Cardiac muscle cell (in vitro differentiated cells and primary cell): ENCODE measurements at regions not wholly inside any gene's neighbourhood (a gene's known extent, or its start where the extent isn't known, plus 50 kb on each side); places are given as distances from the start of the nearest gene placed in this dataset.
A peak's percentile ranks its signal among the peaks of the same experiment; 100 is the strongest.

Experiments
- DNase-seq, 2 donors: peaks; one replicate each; pipeline versions ENCODE4 v3.0.0 to v3.0.0-alpha.2; 2010 to 2017; ENCODE audit warnings: low read depth in 1 of 2, low spot score in 1 of 2
- H3K27ac ChIP-seq: fragments of 200-600 bp; sonication (generic); 2 replicates; pipeline ENCODE4 v1.5.1; 2016
- H3K27me3 ChIP-seq: fragments of 200-600 bp; sonication (generic); 2 replicates; pipeline ENCODE4 v1.6.0; 2016; ENCODE audit warnings: control low read depth
- H3K36me3 ChIP-seq: fragments of 200-600 bp; sonication (generic); 2 replicates; pipeline ENCODE4 v1.5.1; 2016; ENCODE audit warnings: control low read depth
- H3K4me1 ChIP-seq: fragments of 200-600 bp; sonication (generic); 2 replicates; pipeline ENCODE4 v1.8.1; 2017; ENCODE audit warnings: low read depth, mild to moderate bottlenecking, mixed run types
- H3K4me3 ChIP-seq: fragments of 200-600 bp; sonication (generic); 2 replicates; pipeline ENCODE4 v1.5.1; 2016; ENCODE audit warnings: mild to moderate bottlenecking
- H3K9me3 ChIP-seq: fragments of 200-600 bp; sonication (generic); 2 replicates; pipeline ENCODE4 v1.5.1; 2017; ENCODE audit warnings: low read depth, mild to moderate bottlenecking, control low read depth
- CTCF ChIP-seq: IDR thresholded peaks from 2 replicates; pipeline ENCODE4 v1.5.1; 2012; ENCODE audit warnings: low read depth, mild to moderate bottlenecking, low read length

GRCh38 chr1:228983661-228984060 is 248.4 kb downstream of the RHOU start:
- no peak for DNase-seq
- H3K27ac ChIP-seq: no peak overlapping the region
- no peaks in the 10 kb centered on the region for H3K27me3 ChIP-seq
- TF ChIP-seq CTCF: no peak
- H3K4me1 ChIP-seq: no peaks in the 10 kb centered on the region
- no peak overlapping the region for H3K4me3 ChIP-seq
- H3K9me3 ChIP-seq: no peaks in the 10 kb centered on the region
- no peaks in the 10 kb centered on the region for H3K36me3 ChIP-seq

- Histone ChIP-seq H3K36me3 (no peaks in the 10 kb centered on the region), H3K4me1 (no peaks in the 10 kb centered on the region), H3K4me3 (no peak overlapping the region), H3K27me3 (no peaks in the 10 kb centered on the region), H3K9me3 (no peaks in the 10 kb centered on the region), H3K27ac (no peak overlapping the region)
- DNase-seq: no peak
- no peak for TF ChIP-seq CTCF
These were observed 248.8 kb downstream of the RHOU start for GRCh38 chr1:228984107-228984506.

- no peak overlapping the region for H3K27ac ChIP-seq
- no peak for TF ChIP-seq CTCF
- DNase-seq: no peak
- no peaks in the 10 kb centered on the region for H3K27me3 ChIP-seq
- H3K4me3 ChIP-seq: no peak overlapping the region
- no peaks in the 10 kb centered on the region for H3K9me3 ChIP-seq
- H3K36me3 ChIP-seq: no peaks in the 10 kb centered on the region
- no peaks in the 10 kb centered on the region for H3K4me1 ChIP-seq
These were observed 249.7 kb downstream of the RHOU start for GRCh38 chr1:228984646-228985631.

- no peak for DNase-seq
- TF ChIP-seq CTCF: no peak
- H3K4me1 ChIP-seq: no peaks in the 10 kb centered on the region
These were observed 250.4 kb downstream of the RHOU start for GRCh38 chr1:228985661-228986060.

GRCh38 chr1:228986093-228986904 is 251.0 kb downstream of the RHOU start:
- Histone ChIP-seq H3K4me3 (no peak overlapping the region), H3K27me3 (no peaks in the 10 kb centered on the region), H3K4me1 (no peaks in the 10 kb centered on the region), H3K27ac (no peak overlapping the region), H3K36me3 (no peaks in the 10 kb centered on the region), H3K9me3 (no peaks in the 10 kb centered on the region)
- TF ChIP-seq CTCF: no peak
- DNase-seq: peak in 1 of 2 donors; percentile 65

More at GRCh38 chr1:228985661-228986060, 250.4 kb downstream of the RHOU start:
- H3K27me3 ChIP-seq: no peaks in the 10 kb centered on the region
- H3K36me3 ChIP-seq: no peaks in the 10 kb centered on the region
- no peak overlapping the region for H3K4me3 ChIP-seq
- H3K27ac ChIP-seq: no peak overlapping the region
- H3K9me3 ChIP-seq: no peaks in the 10 kb centered on the region
